C4-2B (cell line): ENCODE measurements at regions not wholly inside any gene's neighbourhood (a gene's known extent, or its start where the extent isn't known, plus 50 kb on each side); places are given as distances from the start of the nearest gene placed in this dataset.

ENCODE experiments used
- H3K27ac ChIP-seq: fragments of 450-650 bp; 2 replicates; pipeline ENCODE4 v1.5.1; 2017
- CTCF ChIP-seq: fragments of 450-650 bp; conservative IDR thresholded peaks from 2 replicates; pipeline ENCODE4 v1.5.1; 2017; ENCODE audit warnings: mild to moderate bottlenecking
- ZFX ChIP-seq: fragments of 450-650 bp; IDR thresholded peaks from 2 replicates; pipeline ENCODE4 v1.6.1; 2017

- TF ChIP-seq ZFX: no peak
- TF ChIP-seq CTCF: no peak
- H3K27ac ChIP-seq: no peak overlapping the region
Measured at GRCh38 chr15:47466357-47466756, 250.9 kb upstream of the SEMA6D start.

- no peak overlapping the region for H3K27ac ChIP-seq
- TF ChIP-seq ZFX: no peak
- no peak for TF ChIP-seq CTCF
Measured at GRCh38 chr15:47470983-47471382, 246.3 kb upstream of the SEMA6D start.

GRCh38 chr15:47473106-47473725 lies 244.1 kb upstream of the SEMA6D start:
- TF ChIP-seq ZFX (no peak), CTCF (no peak)
- no peak overlapping the region for H3K27ac ChIP-seq

GRCh38 chr15:47473832-47474231 lies 243.5 kb upstream of the SEMA6D start:
- TF ChIP-seq CTCF: no peak
- TF ChIP-seq ZFX: no peak

GRCh38 chr15:47475336-47475735 lies 242.0 kb upstream of the SEMA6D start:
- TF ChIP-seq ZFX: no peak
- no peak for TF ChIP-seq CTCF
- no peak overlapping the region for H3K27ac ChIP-seq

More at GRCh38 chr15:47473832-47474231, 243.5 kb upstream of the SEMA6D start:
- no peak overlapping the region for H3K27ac ChIP-seq

GRCh38 chr15:47477341-47477740 lies 240.0 kb upstream of the SEMA6D start:
- TF ChIP-seq CTCF: no peak
- no peak overlapping the region for H3K27ac ChIP-seq

GRCh38 chr15:47484059-47484458 lies 233.2 kb upstream of the SEMA6D start:
- H3K27ac ChIP-seq: no peak overlapping the region
- TF ChIP-seq CTCF: no peak
